SK-N-SH treated with all-trans-retinoic acid at 6 μM for 48 hours (cell line): ENCODE measurements at regions not wholly inside any gene's neighbourhood (a gene's known extent, or its start where the extent isn't known, plus 50 kb on each side); places are given as distances from the start of the nearest gene placed in this dataset.

ENCODE experiments used
- ARNTL ChIP-seq: fragments of 450-650 bp; formaldehyde crosslinking; IDR thresholded peaks from 2 replicates; pipeline ENCODE4 v1.5.0; 2020; ENCODE audit warnings: low read depth, mild to moderate bottlenecking, moderate library complexity, borderline replicate concordance
- BACH2 ChIP-seq: fragments of 250-450 bp; sonication (Bioruptor Pico); IDR thresholded peaks from 2 replicates; pipeline ENCODE4 v1.9.0; 2021; ENCODE audit warnings: mild to moderate bottlenecking, borderline replicate concordance
- CREB5 ChIP-seq: fragments of 250-450 bp; sonication (Bioruptor Pico); IDR thresholded peaks from 2 replicates; pipeline ENCODE4 v1.5.1; 2020; ENCODE audit warnings: low read depth, mild to moderate bottlenecking, moderate library complexity
- CSDC2 ChIP-seq: fragments of 250-450 bp; sonication (Bioruptor Pico); IDR thresholded peaks from 2 replicates; pipeline ENCODE4 v1.5.0; 2020; ENCODE audit warnings: mild to moderate bottlenecking, moderate library complexity
- CSRNP3 ChIP-seq: fragments of 250-450 bp; sonication (Bioruptor Pico); IDR thresholded peaks from 2 replicates; pipeline ENCODE4 v1.5.1; 2021; ENCODE audit warnings: mild to moderate bottlenecking, moderate library complexity
- ISL1 ChIP-seq: fragments of 250-450 bp; sonication (Bioruptor Pico); IDR thresholded peaks from 2 replicates; pipeline ENCODE4 v2.1.2; 2022; ENCODE audit warnings: mild to moderate bottlenecking, moderate library complexity
- TOX ChIP-seq: fragments of 250-450 bp; sonication (Bioruptor Pico); IDR thresholded peaks from 2 replicates; pipeline ENCODE4 v1.8.0; 2021; ENCODE audit warnings: mild to moderate bottlenecking, moderate library complexity, borderline replicate concordance
- TSHZ2 ChIP-seq: fragments of 250-450 bp; sonication (Bioruptor Pico); IDR thresholded peaks from 2 replicates; pipeline ENCODE4 v1.5.0; 2020; ENCODE audit warnings: mild to moderate bottlenecking, moderate library complexity
- ZFP30 ChIP-seq: fragments of 450-650 bp; formaldehyde crosslinking; IDR thresholded peaks from 2 replicates; pipeline ENCODE4 v1.5.0; 2022; ENCODE audit warnings: mild to moderate bottlenecking, moderate library complexity
- ZNF70 ChIP-seq: fragments of 450-650 bp; formaldehyde crosslinking; IDR thresholded peaks from 2 replicates; pipeline ENCODE4 v1.5.0; 2020; ENCODE audit warnings: mild to moderate bottlenecking, moderate library complexity

- TF ChIP-seq CSRNP3 (CRISPR knock-in tag) (no peak), CSDC2 (CRISPR knock-in tag) (no peak), ARNTL (CRISPR knock-in tag) (no peak), TSHZ2 (no peak), CREB5 (no peak), ZFP30 (no peak), ISL1 (CRISPR knock-in tag) (no peak), TOX (CRISPR knock-in tag) (no peak), ZNF70 (CRISPR knock-in tag) (no peak), BACH2 (CRISPR knock-in tag) (no peak)
Measured at GRCh38 chr12:93167331-93167730, 210.4 kb upstream of the NUDT4 start.
